GM21786 (cell line): ENCODE measurements at regions not wholly inside any gene's neighbourhood (a gene's known extent, or its start where the extent isn't known, plus 50 kb on each side); places are given as distances from the start of the nearest gene placed in this dataset.

ENCODE experiments used
- ATAC-seq: cut with Tn5 transposase; IDR thresholded peaks from one replicate; pipeline ENCODE4 v1.9.1; 2021; ENCODE audit not compliant: unreplicated experiment

- ATAC-seq, result no peak
Measured at GRCh38 chr5:76030343-76030742, 52.8 kb upstream of the SV2C start.

DNA sequence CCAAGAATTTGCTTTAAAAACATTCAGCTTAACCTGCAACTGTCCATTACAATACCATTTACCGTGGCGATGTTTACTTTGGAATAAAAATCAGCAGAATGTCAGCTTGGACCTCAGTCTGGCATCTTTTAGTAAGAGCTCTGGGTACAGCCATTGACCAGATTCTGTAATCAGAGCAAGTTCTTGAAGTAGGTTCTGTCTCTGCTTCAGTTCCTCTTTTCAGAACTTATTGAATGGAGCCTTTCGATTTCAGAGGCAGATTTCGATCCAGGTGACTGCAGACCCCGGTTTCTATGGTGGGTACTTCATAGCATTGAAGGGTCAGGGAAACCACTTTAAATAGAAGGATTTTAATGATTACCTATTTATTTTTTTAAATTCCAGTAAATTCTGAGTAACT lies 53.4 kb upstream of the SV2C start:
- no peak for ATAC-seq

GRCh38 chr5:76025790-76026189 lies 57.4 kb upstream of the SV2C start:
- no peak for ATAC-seq

DNA sequence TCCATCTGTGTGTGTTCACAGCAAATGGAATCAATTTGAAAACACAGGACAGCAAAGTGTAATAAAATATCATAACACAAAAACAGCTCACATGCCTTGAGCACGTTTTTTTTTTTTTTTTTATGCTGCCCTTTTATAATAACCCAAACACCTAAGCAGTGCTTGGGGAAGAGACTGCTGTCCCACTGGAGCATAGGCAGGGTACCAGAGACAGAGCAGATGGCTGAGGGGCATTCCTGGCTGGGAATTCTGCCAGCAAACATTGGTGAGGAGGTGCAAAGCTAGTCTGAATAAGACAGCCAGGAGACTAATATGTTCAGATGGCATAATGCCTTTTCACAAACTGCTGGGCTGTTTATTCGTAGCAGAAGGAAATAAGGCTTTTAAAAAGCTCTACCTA lies 58.1 kb upstream of the SV2C start:
- ATAC-seq, result no peak

DNA sequence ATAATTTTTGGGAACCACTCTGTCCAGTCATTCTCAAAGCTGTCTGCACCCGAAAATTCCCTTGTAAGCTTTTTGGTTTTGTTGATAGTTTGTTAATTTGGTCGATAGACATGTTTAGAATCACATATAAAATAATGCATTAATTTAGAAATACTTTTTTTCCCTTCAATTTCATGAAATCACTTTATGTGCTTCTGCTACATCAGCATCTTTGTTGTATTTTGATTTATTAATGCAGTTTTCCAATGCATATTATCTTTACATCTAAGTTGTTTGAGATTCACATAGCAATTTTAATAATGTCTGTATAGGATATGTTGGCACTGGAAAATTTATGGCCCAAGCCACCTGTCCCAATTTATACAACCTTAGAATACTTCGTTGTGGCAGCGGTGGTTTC lies 60.6 kb upstream of the SV2C start:
- no peak for ATAC-seq

GRCh38 chr5:76021936-76022584 lies 61.1 kb upstream of the SV2C start:
- no peak for ATAC-seq

GRCh38 chr5:76016258-76016657 lies 66.9 kb upstream of the SV2C start:
- no peak for ATAC-seq

GRCh38 chr5:76014005-76014404 lies 69.2 kb upstream of the SV2C start:
- no peak for ATAC-seq

- no peak for ATAC-seq
Measured at GRCh38 chr5:76007904-76008303, 75.3 kb upstream of the SV2C start.

DNA sequence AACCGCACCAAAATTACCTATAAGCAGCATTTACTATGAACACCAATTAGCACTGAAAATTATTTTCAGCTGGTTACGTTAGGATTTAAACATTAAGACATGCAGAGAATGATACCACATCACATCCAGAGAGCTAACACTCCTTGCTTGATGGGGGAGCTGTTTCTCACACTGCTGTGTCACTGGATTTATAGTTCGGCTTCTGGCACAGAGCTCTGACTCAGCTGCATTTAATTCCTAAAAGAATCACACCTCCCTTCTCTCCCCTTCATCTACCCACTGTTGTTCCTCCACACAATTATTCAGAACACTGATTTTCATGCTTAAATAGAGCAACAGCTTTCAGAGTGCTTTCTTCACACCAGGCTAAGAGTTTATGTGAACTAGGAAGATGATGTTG lies 82.6 kb upstream of the SV2C start:
- ATAC-seq, result no peak

DNA sequence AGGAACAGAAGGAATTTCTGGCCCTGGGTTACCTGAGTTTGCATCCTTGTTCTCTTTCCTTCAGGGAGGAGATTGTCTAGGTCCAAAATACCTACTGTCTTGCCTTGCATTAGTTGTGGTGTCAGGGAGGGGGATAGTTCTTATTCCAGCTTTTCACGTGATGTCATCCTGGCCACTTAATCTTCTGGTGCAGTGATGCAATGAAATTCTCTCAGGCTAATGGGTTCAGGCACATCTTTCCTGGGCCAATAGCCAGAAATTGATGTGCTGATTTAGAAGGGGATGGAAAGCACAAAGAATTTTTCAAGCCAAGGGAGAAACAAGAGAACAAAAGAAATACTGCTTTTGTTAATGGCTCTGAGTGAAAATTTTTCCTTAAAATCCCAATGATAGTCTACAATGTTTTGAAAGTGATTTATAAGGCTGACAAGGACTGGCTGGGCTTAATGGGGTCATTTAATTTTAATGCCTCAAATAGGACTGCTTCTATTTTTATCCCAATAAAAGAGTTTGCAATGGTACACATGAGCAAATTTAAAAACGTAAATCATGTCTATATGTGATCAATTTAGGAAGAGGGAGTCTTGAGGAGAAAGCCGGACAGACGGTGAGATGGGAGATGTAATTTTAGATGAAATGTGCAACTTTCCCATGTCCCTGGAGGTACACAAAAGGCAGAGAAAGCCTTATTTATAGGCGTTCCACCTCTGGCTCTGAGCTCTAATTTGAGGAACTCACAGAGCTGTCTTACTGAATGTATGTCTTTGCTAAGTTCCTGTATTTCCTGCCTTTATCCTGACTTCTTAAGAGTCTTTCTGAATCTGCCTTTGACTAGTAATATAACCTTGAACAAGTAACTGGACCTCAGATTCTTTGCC lies 89.3 kb upstream of the SV2C start:
- ATAC-seq, result no peak

DNA sequence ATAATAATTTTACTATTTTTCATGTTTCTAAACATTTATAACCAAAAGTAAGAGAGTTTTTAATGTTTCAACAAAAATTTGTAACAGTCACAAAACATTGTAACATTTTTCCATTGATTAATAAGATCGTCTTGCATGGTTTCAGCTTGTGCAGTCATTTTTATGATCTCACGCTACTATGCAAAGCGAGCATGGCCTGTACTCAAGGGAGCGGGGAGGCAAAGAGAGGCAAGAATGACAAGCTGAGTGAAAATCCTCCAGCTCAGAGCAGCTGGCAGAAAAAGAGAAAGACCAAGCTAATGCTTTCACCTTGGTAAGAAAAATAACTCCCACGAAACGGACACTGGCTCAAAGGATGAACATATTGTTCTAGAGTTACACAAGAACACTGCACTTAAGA lies 90.0 kb upstream of the SV2C start:
- ATAC-seq, result no peak

- no peak for ATAC-seq
Measured at GRCh38 chr5:75992753-75993152, 90.4 kb upstream of the SV2C start.

GRCh38 chr5:75985077-75985476 lies 98.1 kb upstream of the SV2C start:
- no peak for ATAC-seq

- no peak for ATAC-seq
Measured at GRCh38 chr5:75975496-75975895, 107.7 kb upstream of the SV2C start.

DNA sequence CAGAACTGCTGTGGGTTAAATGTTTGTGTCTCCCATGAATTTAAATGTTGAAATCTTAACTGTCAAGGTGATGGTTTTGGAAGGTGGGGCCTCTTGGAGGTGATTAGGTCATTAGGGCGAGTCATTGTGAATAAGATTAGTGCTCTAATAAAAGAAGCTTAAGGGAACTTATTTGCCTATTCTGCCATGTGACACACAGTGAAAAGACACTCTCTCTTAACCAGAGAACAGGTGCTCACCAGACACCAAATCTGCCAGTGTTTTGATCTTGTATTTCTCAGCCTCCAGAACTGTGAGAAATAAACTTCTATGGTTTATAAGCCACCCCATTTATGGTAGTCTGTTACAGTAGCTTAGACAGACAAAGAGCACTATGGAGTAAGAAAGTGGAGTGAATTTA lies 117.9 kb upstream of the SV2C start:
- no peak for ATAC-seq

- ATAC-seq, result no peak
Measured at GRCh38 chr5:75964008-75964407, 119.2 kb upstream of the SV2C start.

GRCh38 chr5:75963554-75963953 lies 119.6 kb upstream of the SV2C start:
- no peak for ATAC-seq

DNA sequence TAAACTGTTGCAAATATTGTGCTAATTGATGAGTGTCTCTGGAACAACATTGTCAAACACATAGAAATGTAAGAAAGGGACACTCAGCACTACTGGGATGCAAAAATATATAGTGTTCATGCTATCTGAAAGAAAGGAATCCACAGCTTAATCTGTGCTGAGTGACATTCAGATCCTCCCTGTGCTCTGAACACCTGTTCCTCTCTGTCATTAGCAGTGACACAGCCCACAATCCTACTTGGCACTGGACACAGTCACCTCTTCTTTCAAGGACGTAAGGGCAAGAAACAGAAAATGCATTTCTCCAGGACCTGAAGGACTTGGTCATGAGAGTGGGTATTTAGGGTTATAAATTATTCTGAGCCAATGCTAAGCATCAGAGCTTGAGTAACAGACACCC lies 121.4 kb upstream of the SV2C start:
- ATAC-seq, result no peak

GRCh38 chr5:75960129-75960528 lies 123.1 kb upstream of the SV2C start:
- ATAC-seq, result no peak

DNA sequence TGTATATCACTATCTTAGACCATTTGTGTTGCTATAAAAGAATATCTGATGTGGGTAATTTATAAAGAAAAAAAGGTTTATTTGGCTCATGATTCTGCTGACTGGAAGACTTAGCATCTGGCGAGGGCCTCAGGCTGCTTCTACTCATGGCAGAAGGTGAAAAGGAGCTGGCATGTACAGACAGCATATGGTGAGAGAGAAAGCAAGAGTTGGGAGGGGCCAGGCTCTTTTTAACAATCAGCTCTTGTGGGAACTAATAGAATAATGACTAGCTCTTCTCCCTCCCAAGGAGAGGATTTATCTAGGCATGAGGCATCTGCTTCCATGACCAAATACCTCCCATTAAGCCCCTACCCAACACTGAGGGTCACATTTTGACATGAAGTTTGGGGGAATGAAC lies 130.2 kb upstream of the SV2C start:
- ATAC-seq, result no peak

DNA sequence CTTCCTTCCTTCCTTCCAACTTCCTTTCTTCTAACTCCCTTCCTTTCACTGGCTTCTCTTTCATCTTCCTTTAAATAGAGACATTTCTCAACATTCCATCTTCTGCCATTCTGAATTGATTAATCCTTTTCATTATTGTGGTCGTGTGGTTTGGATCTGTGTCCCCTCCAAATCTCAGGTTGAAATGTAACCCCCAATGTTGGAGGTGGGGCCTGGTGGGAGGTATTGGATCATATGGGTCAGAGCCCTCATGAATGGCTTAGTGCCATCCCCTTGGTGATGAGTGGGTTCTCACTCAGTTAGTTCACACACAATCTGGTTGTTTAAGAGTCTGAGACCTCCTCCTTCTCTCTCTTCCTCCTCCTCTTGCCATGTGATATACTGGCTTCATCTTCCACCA lies 130.9 kb upstream of the SV2C start:
- ATAC-seq, result no peak

GRCh38 chr5:75951716-75952115 lies 131.5 kb upstream of the SV2C start:
- ATAC-seq, result no peak
